ENCODE measurements at regions not wholly inside any gene's neighbourhood (a gene's known extent, or its start where the extent isn't known, plus 50 kb on each side); places are given as distances from the start of the nearest gene placed in this dataset.

DNA sequence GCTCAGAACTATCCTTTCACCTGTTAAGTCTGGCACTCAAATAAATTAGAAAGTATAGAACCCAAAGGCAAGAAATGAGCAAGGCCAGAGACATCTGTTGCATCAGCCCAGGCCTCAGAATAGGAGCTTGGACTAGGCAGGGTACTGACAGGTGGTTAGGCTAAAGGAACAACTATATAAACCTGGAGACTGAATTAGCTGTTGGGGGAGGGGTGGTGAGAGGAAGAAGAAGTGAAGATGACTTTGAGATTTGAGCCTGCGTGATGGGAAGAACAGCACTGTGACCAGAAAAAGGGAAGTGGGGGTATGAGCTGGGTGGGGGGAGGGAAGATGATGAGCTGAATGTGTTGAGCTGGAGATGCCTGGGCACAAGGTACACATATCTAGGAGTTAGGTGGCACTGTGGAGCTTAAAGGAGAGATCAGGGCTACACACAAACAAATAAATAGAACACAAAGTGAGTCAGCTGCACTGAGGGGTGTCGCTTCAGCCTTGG, 244.7 kb downstream of the PTEN start:
- peak; percentile 63 for DNase-seq (ENCODE audit: low read depth)

DNA sequence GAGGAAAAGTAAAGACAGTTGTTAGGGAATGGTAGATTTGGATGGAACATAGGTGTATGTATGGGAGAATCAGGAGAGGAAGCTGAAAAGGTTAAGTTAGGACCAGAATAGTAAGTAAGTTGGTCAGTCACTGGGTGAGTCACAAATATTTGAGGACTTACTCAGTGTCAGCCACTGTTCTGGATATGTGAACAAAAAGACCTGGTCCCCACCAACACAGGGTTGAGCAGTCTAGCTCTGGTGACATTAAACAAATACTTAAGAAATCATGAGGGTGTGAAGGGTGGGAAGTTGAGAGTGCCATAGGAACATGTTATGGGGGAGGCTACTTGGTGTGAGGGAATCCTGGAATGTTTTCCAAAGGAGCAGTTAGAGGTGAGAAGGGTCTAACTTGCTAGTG, 246.9 kb downstream of the PTEN start:
- DNase-seq (ENCODE audit: low read depth), result peak; percentile 92

DNA sequence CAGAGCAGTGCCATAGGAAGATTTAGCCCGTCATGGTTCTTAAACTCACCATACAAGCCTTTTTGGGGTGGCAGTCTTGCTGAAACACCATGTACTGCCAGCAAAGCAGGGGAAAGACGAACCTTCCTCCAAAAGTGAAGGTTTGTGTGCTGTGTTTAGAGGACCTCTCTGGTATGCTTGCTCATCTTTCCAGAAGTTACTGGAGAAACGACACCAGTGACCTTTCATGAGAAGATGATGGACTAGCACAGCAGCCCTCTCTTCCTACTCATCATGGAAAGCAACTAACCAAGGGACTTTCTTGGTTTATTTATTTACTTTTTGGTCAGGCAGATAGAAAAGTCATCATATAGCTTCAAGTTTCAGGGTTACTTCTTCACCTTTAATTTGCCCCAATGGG, 247.4 kb downstream of the PTEN start:
- peak; percentile 36 for DNase-seq (ENCODE audit: low read depth)

DNA sequence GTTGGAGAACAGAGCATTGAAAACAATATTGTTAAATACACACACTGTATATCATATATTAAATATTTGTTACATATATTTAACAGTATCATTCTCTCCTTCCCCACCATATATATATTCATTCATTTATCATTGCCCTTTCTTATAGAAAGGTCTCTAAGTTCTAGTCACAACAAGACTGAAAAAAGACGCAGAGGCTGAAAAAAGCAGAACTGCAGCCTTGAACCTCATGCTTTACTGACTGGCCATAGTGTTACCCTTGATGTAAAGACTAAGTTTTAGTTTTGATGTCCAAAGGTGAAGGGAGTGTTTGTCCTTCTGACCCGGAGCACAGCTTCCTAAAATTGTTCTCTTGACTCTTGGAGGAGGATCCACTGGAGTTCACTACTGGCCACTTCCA, 247.9 kb downstream of the PTEN start:
- DNase-seq (ENCODE audit: low read depth), result no peak

DNA sequence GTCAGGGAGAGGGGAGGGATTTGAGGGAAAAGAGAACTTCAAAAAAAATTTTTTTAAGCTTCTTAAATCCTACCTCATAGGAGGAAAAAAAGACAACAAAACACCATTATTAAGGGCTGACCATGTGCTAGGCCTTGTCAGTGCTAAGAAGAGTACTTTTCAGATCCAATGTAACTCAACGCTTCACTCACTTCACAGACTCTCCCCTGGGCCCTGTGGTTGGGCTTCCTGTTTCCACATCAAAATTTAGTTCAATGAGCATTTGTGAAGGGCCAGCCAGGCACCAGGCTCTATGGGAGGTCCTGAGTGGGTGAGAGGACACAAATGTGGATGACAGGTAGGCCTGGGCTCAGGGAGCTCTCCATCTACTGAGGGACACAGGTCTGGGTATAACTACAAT, 249.8 kb downstream of the PTEN start:
- no peak for DNase-seq (ENCODE audit: low read depth)

DNA sequence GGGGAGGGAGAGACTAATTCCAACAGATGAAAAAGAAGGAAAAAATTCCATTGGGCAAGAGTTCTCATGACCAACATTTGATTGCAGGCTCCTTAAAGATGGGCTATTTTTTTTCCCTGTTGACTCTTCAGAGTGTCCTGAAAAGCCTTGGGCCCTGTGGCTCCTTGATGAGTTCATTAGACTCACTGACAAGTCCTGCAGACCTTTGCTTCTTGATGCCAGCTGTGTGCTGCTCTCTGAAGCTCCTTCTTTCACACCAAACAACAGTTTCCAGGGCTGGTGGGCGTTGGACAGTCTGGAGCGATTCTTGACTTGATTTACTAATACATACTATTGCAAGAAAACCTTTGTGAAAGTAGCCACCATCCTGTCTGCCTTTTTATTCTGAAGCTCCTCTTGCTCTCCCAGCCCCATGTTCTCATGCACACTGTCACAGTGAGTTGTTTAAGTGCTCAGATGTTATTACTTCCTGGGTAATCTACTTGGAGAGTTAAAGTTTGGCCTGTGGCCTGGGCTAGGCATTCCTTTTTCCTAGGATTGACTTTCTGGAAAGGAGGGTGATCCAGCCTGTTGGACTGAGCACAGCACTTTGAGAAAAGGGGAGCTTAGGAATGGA, 250.3 kb downstream of the PTEN start:
- DNase-seq (ENCODE audit: low read depth), result no peak

DNA sequence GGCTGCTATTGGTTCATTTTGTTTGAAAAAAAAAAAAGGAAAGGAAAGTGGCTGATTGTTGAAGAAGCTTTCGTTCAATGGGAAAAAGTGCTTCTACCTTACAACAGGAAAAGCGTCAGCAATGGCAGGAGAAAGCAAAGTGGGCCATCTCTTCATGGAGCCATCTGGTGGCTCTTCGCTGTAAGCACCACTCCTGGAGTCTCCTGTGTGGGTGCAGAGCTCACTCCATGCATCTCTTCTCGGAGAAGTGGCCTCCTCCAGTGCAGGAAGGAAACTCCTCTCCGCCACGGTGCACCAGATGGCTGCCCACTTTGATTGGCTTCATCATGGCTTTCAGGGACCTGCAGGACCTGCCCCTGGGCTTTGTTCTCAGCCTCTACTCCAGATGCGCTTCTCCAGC, 250.9 kb downstream of the PTEN start:
- DNase-seq (ENCODE audit: low read depth), result peak; percentile 40

DNA sequence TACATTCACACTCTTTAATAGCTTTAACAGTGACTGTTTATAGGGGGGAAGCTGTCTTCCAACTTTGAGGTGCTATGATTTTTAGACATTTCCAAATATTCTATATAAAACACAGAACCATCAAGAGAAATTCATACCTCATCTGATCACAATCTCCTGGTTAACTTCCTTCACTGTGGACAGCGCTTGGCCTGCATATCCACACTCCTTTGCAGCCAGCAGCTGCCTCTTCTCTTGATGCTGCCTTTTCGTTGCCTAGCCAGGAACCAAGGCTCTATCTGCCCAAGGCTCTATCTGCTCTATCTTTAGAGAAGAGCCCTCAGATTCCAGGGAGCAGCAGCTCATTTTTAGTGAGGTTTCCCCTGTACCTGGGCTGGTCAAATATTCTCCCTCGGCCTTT, 252.0 kb downstream of the PTEN start:
- DNase-seq (ENCODE audit: low read depth), result no peak

DNA sequence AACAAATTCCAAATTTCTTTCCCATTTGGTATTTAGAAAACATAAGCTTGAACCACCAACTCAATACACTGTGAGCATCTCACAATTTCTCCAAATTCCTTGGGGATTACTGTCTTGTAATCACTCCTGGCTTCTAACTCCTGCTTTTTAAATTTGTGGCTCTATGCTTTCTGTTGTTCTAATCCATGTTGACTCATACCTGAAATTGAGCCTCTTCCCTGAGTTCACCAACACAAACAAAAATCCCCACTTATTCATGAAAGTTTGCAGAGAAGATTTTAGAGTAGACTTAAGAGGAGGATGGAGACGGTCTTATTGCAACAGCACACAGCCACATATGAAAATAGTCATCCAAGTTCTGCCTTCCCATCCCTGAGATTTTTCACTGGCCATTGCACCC, 252.5 kb downstream of the PTEN start:
- peak; percentile 86 for DNase-seq (ENCODE audit: low read depth)

DNA sequence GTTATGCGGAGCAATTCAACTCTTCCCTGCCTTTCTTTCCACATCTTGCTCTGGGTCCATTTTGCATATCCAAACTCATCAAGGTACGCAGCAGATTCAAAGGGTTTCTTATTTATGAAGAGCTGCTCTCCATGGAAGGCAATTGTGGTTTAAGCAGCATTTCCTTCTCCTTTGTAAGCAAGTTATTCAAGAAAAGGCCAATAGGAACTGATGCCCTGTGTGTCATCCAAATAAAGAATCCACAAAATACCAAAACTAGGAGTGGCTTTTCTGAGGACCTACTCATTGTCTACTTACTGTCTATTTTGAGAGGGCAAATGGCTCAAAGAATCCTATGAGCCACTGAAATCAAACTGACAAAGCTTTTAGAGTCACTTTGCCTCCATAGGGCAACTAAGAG, 253.1 kb downstream of the PTEN start:
- DNase-seq (ENCODE audit: low read depth), result peak; percentile 85

DNA sequence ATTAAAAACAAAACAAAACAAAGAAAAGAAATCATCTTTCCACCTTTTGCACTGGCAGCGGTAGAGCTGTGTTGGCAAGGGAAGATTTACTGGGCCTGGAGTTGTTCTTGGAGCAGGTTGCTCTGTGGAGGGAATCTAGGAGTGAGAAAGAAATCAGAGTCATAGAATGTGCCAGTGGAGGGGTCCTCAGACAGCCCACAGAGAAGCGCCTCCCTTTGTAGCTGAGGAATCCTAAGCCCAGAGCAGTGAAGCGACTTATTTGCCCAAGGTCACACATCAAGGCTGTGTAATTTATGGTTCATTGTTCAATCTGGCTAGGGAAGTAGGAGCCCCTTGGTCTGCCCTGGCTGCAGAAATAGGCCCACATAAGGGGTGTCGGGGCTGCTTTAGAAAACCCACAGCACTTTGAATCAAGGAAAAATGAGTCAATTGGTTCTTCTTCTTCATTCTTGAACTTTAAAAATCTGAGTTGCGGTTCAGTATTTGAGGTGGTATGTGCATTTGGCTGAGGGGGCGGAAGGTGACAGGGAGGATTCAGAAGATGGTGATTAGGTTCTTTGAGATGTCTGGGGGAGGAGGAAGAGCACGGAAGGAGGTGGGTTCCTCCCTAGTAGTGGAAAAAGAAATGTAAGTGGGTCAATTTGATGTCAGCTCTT, 253.7 kb downstream of the PTEN start:
- no peak for DNase-seq (ENCODE audit: low read depth)

DNA sequence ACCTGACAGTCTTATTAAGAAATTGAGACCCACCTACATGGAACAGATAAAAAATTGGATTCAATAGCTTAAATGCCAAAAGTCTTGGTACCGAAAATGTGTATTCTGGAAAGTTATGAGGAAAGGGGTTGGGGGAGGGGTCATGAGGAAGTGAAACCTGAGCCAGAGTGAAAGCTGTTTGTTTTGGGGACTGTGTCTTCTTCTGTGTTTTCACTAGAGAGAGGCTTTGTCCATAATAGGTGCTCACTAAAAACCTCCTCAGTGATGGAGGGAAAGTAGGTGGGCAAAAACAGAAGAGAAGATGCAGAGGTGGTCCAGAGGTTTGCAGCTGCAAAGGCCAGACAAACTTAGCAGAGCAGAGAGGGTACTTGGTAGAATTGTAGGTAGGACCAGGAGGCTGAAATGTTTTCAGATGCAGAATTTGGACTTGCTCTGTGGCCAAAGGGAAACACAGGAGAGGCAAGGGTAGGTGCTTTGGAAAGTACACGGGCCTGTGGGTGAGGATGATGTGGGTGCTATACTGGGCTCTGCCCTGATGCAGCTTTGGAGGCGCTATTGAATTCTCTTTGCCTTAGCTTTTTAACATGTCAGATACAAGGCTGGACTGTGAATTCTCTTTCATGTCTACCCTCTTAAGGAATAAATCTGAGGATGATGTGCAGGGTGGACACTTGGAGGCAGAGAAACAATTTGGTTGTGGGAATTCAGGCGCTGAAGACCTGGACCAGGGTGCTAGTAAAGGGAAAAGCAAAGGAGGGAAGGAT, 254.6 kb downstream of the PTEN start:
- peak; percentile 25 for DNase-seq (ENCODE audit: low read depth)

DNA sequence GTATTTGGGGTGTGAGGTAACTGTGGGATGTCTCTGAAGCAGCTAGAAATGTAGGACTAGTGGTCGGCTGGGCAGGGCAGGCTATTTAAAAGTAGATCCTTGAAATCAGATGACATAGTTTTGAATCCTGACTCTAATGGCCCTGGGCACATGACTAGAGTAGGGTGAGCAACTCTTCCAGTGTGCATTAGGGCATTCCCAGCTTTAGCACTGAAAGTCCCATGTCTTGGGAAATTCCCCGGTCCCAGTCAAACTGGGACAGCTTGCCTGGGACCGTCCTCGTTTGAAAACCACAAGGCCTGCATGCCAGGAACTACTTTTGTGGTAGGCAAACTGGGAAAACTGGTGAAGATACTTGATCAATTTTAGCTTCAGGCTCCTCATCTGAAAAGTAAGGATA, 255.3 kb downstream of the PTEN start:
- DNase-seq (ENCODE audit: low read depth), result peak; percentile 34

DNA sequence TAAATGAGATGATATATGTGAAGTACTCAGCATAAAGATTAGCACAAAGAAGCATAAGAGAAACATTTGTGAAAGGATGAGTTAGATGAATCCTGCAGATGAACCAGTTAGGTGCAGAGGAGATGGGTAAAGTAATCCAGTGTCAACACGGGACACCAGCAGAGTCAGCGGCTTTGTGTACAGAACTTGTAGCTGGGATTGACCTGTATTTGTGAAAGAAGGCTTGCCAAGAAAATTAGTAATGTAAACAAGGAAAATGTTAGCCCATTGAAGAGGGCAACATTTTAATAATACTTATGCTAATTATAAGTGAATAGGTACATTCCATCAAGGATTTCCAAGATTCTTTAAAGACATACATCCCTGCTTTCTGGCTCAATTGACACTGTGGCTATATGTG, 255.7 kb downstream of the PTEN start:
- no peak for DNase-seq (ENCODE audit: low read depth)

DNA sequence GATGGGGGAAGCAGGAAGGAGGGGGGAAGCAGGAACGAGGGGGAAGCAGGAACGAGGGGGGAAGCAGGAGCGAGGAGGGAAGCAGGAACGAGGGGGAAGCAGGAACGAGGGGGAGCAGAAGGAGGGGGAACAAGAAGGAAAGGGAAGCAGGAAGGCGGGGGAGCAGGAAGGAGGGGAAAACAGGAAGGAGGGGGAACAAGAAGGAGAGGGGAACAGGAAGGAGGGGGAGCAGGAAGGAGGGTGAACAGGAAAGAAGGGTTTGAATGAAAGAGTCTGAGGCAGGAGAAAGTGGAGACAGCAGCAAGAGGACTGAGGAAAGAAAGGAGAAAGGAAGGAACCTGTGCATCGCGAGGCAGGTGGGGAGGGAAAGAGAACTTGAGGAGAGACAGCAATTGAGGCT, 256.6 kb downstream of the PTEN start:
- DNase-seq (ENCODE audit: low read depth), result no peak

DNA sequence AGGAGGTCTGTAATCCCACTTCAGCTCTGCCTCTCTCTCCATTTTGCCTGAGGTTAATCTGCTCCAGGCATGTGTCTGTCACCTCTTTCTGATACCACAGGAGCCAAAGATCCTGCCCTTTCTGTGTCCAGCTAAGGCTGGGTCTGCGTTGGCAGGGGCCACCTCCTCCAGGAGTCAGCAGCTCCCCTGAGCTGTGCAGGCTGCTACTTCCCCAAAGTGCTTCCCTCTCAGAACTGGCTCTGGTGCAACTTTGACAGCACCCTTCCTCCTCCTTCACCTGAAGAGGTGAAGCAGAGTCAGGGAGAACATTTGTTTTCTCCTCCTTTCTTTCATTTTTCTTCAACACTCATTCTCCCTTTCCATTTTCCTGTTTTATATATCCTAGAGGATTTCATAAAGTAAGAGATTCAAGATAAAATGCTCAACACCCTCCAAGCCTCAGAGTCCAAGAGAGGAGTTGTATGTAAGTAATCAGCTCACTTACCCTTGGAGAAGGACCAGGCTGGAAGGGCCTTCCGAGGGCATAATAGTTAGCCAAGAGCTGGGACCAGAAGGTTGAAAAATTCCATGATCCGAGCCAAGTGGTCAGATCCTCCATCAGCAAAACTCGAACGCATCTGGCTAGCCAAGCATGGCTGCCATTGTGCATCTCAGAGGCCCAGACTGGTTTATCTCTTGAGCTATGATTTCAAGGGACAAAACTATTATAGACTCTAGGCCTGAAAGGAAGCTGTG, 257.3 kb downstream of the PTEN start:
- DNase-seq (ENCODE audit: low read depth), result no peak

DNA sequence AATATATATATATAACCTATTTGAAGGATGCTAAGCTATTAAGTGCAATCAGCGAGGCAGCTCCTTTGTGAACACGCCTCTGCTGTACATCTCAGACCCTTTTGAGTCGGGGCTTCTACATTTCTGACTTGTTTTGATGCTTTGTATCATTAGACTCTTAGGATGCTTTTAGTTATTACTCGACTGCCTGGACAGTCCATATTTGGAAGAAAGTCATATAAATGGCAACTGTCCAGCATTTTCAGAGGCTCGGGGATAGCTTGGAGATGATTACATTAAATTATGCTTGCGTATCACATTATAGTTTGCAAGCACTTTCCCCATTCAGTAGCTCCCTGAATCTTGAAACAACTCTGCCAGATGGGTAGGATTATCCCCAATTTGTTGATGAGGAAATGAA, 257.9 kb downstream of the PTEN start:
- DNase-seq (ENCODE audit: low read depth), result no peak

DNA sequence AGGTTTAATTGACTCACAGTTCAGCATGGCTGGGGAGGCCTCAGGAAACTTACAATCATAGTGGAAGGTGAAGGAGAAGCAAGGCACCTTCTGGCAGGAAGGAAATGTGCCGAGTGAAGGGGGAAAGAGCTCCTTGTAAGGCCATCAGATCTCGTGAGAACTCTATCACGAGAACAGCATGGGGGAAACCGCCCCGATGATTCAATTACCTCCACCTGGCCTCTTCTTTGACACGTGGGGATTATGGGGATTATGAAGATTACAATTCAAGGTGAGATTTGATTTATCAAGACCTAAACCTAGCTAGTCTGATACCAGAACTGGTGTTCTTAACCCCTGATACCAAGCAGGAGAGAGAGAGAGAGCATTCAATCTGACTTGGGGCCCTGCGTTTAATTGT, 258.7 kb downstream of the PTEN start:
- no peak for DNase-seq (ENCODE audit: low read depth)

DNA sequence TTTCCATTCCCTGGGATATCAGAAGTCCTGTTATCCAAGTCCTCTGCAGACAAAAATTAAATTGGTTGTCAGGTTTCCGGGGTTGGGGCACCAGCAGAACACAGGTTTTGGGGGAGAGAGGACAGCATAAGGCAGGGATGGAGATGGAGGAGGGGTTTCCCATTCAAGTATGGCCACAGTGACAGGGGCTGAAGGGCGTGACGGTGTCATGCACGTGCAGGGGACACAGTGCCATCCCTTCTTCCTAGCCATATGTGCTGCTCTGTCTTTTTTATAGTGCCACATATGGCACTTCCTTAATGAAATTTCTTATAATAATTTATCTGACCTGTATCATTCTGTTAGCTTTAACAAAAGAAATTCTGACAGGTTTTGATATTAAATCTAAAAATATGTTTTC, 259.2 kb downstream of the PTEN start:
- no peak for DNase-seq (ENCODE audit: low read depth)

DNA sequence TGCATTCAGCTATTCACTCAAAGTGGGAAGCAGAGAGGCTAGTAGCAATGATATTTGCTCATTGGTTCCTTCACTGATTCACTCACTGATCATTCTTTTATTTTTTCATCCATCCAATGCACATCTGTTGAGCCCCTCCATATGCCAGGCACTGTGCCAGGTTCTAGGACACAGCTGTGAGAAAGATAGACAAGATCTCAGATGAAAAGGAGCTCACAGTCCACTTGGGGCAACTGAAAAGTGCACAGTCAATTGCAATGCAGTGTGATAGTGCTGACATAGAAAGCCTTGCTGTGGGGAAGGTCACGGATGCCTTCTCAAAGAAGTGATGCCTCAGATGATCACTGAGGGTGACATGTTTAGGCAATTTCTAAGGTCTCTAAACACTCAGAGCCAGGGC, 262.3 kb downstream of the PTEN start:
- DNase-seq (ENCODE audit: low read depth), result no peak

DNA sequence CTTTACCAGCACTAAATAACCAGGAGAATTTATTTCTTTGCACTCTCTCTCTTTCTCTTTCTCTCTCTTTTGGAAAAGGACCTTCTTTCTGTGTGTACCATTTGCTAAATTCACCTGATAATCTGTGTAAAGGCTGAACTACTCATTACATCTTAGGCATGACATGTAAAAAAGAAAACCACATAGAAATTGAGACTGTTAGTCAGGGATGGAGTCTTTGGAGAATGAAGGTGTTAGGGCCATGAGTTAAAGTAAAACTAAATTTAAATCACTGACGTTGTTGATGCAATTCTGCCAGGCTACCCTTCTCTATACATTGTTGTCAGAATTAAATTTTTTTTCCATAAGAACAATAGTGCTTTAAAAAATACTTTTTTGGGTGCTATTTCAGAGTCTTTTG, 263.3 kb downstream of the PTEN start:
- DNase-seq (ENCODE audit: low read depth), result no peak

DNA sequence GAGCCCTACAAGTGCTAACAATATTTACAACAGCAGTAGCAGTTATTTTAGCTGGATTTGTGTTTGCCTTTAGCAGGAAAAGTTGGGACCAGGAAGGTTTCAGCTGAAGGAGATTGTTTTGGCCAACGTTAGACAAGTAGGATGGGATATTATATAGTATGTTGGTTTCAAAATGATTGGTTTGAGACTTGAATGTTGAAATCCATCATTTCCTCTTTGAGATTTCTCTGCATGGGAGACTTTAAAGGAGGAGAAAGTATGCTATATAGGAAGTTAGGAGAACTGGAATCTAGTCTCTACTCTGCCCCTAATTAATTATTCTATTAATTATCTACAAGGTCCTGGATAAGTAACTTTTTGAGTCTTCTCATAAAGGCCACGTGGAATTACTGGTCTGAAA, 263.8 kb downstream of the PTEN start:
- DNase-seq (ENCODE audit: low read depth), result no peak
